Mesodermal cell (in vitro differentiated cells): ENCODE measurements at regions not wholly inside any gene's neighbourhood (a gene's known extent, or its start where the extent isn't known, plus 50 kb on each side); places are given as distances from the start of the nearest gene placed in this dataset.

Source experiments
- H3K27ac ChIP-seq: 2 replicates; pipeline ENCODE4 v1.7.0; 2013; ENCODE audit warnings: mild to moderate bottlenecking, low read depth, low read length, moderate library complexity; ENCODE audit not compliant: severe bottlenecking
- H3K36me3 ChIP-seq: 2 replicates; pipeline ENCODE4 v1.7.1; 2013; ENCODE audit warnings: mild to moderate bottlenecking, low read length, moderate library complexity; ENCODE audit not compliant: control insufficient read depth, insufficient read depth
- H3K4me1 ChIP-seq: one replicate; pipeline ENCODE4 v1.7.1; 2013; ENCODE audit warnings: mild to moderate bottlenecking, low read length; ENCODE audit not compliant: insufficient read depth, control insufficient read depth, poor library complexity, severe bottlenecking
- H3K4me3 ChIP-seq: 2 replicates; pipeline ENCODE4 v1.7.0; 2013; ENCODE audit warnings: low read length, control low read depth, mild to moderate bottlenecking; ENCODE audit not compliant: insufficient read depth, poor library complexity, severe bottlenecking; ENCODE audit errors: extremely low read depth
- H3K9me3 ChIP-seq: 2 replicates; pipeline ENCODE4 v1.7.1; 2013; ENCODE audit warnings: mild to moderate bottlenecking, low read length, moderate library complexity; ENCODE audit not compliant: control insufficient read depth
- WGBS, 2 experiments: methylation state at CpG; one replicate each; pipeline ENCODE4 v1.1.5; 2013; ENCODE audit warnings: missing lambda C conversion rate in 2 of 2; ENCODE audit not compliant: insufficient coverage in 2 of 2; 5-methylcytosine and 5-hydroxymethylcytosine counted together

DNA sequence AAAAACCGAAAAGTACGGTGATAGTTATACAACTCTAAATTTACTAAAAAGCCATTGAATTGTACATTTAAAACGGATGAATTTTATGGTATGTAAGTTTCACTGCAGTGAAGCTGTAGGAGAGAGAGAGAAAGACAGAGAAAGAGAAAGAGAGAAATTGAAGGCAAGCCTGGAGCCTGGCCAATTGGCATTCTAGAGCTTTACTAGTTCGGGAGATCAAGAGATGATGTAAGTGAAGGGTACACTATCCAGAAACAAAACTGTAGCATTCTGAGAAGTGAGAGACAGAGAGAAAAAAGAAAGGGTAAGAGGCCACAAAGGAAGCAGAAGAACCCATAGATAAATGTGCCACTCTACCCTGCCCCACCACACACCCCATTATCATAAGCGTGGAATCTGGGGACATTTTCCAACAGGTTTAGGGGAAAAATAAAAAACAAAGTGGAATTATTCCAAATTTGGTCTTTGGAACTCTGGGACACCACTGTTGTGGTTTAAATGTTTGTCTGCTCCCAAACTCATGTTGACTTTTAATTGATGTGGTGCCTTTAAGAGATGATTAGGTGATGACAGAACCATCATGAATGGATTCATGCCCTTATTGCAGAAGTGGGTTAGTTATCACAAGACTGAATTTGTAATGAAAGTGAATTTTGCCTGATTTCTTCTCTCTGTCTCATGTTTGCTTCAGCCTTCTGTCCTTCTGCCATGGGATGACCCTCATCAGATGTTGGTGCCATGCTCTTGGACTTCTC lies 123.0 kb upstream of the PLS3 start:
- WGBS, 2 experiments = 83% methylated on average over 2 of the region's 5 CpGs; no CpG with 5 or more reads in 1 of the 2 experiments
- Histone ChIP-seq H3K4me1 (no peaks in the 10 kb centered on the region), H3K9me3 (no peaks in the 10 kb centered on the region), H3K27ac (no peak overlapping the region), H3K36me3 (no peaks in the 10 kb centered on the region), H3K4me3 (no peak overlapping the region)

DNA sequence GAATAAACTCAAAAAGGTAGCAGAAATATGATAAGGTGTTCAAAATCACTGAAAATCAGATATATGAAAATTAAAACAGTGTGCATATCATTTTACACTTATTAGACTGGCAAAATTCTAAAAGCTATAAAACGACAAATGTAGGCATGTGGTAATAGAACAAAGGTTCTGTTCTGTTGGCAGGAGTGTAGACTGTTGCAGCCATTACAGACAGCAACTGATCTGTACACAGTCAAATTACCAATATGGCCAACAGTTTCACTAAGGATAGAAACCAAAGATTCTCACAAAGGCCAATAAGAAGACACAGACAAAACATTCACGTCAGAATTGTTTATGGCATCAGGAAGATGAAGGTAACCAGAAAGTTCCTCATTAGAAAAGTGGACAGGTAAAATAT lies 112.8 kb upstream of the PLS3 start:
- WGBS, 2 experiments = no CpG with 5 or more reads among the region's 2 CpGs
- Histone ChIP-seq H3K27ac (no peak overlapping the region), H3K4me1 (no peaks in the 10 kb centered on the region), H3K36me3 (no peaks in the 10 kb centered on the region), H3K9me3 (no peaks in the 10 kb centered on the region), H3K4me3 (no peak overlapping the region)

DNA sequence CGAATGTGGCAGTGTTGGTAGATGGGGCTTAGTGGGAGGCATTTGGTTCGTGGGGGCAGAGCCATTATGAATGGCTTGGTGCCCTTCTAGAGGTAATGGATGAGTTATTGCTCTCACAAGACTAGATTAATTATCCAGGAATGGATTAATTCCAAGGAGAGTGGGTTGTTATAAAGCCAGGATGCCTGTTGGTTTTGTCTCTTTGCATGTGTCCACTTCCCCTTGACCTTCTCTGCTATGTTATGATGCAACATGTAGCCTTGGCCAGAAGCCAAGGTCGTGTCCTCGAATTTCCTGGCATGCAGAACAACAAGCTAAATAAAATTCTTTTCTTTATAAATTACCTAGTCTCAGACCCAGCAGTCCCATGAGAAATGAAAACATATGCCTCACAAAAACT lies 111.2 kb upstream of the PLS3 start:
- H3K27ac ChIP-seq = no peak overlapping the region
- WGBS, 2 experiments = no CpG with 5 or more reads among the region's 4 CpGs
- H3K36me3 ChIP-seq = no peaks in the 10 kb centered on the region
- H3K4me3 ChIP-seq = no peak overlapping the region
- H3K9me3 ChIP-seq = no peaks in the 10 kb centered on the region
- H3K4me1 ChIP-seq = no peaks in the 10 kb centered on the region

DNA sequence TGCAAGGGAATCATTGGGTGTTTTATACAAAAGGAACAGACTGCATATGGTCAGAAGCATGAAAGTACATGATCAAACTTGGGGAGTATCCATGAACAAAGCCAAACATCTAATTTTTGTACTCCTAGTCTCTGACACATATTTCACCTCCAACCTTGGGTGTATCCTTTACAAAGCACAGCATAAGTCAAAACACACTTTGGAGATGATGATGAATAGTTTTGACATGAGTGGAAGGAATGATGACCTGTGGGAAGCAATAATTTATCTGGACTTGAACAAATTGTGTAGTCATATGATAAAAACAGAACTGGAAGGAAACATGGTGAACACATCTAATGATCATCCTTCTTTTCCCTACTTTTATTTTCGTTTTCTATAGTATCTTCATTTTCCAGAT lies 108.7 kb upstream of the PLS3 start:
- no peak overlapping the region for H3K27ac ChIP-seq
- no CpG with 5 or more reads among the region's 1 CpG for WGBS, 2 experiments
- no peaks in the 10 kb centered on the region for H3K36me3 ChIP-seq
- no peaks in the 10 kb centered on the region for H3K9me3 ChIP-seq
- H3K4me1 ChIP-seq = no peaks in the 10 kb centered on the region
- H3K4me3 ChIP-seq = no peak overlapping the region

DNA sequence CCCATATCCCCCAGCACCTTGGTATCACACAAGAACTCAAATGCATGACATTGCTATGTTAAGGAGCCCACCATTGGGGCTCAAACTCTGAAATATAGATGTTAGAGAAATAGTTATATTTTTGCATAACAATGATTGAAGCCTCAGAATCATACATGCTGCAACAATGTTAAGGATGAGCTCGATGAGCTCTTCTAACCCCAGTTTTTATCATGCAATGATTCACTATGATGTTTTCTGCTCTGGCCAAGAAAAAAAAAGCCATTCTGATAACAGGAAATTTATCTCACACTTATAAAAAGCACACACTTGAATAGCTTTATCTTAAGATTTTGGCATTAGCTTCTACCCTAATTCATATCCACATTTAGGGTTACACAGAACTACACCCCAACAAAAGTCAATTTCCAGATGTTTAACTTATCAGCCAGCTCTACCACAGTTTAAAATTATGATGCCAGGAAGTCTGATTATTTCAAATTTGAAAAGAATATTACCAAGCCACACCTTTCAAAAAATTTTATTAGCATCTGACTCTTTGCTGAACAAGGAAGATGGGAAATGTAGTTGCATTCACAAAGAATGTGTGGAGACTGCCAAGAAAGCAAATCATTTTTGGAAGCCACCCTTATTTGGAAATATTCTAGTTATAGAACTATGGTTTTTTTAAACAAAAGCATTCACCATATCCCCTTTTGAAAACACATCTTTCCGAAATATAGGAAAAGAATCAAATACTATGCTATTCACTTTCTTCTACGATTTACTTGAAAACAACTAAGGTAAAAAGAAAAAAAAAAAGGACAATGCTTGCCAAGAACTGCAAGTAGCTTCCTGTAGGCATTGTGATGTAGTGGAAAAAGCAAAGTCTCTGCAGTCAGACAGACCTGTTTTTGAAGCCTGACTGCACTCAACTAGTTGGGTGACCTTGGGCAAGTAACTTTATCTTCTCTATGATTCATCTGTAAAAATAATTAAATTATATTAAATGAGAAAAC lies 100.8 kb upstream of the PLS3 start:
- no CpG with 5 or more reads among the region's 3 CpGs for WGBS, 2 experiments
- Histone ChIP-seq H3K4me1 (no peaks in the 10 kb centered on the region), H3K4me3 (no peak overlapping the region), H3K27ac (no peak overlapping the region), H3K9me3 (no peaks in the 10 kb centered on the region), H3K36me3 (no peaks in the 10 kb centered on the region)

DNA sequence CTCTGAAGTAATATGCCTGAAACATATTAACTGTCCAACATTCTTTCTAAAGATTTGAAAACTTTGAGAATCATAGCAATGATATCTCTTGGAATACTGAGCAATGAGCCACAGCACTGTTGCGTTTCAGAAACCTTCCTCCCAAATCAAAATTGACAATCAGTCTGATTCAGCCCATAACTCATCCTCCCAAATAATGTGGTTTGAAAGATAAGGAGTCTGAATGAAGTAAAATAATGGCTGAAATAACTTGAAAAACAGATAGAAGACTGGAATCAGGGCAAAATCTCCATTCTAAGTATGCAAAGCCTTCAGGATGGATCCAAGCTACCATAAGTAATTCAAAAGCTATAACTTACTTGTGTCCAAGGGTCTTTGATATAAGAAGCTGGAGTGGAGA lies 98.6 kb upstream of the PLS3 start:
- WGBS, 2 experiments = no CpG with 5 or more reads among the region's 1 CpG
- Histone ChIP-seq H3K36me3 (no peaks in the 10 kb centered on the region), H3K4me1 (no peaks in the 10 kb centered on the region), H3K9me3 (no peaks in the 10 kb centered on the region), H3K27ac (no peak overlapping the region), H3K4me3 (no peak overlapping the region)

DNA sequence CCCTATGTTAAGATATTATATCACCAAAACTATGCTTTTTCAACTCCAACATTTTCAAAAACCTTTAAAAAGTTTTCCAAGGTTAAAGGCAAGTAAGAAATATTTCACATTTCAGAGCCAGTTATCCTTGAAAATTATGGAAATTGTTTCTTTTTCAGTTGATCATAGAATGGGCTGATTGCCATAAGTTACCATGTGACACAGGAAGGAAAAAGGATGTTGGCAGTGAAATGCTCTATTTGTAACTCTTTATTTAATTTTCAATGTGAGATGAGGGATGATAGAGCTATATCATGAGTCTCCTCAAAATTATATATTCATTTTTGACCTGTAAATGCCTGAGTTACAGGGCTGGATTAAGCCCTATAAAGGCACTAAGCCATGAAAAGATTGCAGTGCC lies 93.0 kb upstream of the PLS3 start:
- H3K36me3 ChIP-seq = no peaks in the 10 kb centered on the region
- H3K9me3 ChIP-seq = no peaks in the 10 kb centered on the region
- H3K4me1 ChIP-seq = no peaks in the 10 kb centered on the region
- H3K27ac ChIP-seq = no peak overlapping the region
- H3K4me3 ChIP-seq = no peak overlapping the region

DNA sequence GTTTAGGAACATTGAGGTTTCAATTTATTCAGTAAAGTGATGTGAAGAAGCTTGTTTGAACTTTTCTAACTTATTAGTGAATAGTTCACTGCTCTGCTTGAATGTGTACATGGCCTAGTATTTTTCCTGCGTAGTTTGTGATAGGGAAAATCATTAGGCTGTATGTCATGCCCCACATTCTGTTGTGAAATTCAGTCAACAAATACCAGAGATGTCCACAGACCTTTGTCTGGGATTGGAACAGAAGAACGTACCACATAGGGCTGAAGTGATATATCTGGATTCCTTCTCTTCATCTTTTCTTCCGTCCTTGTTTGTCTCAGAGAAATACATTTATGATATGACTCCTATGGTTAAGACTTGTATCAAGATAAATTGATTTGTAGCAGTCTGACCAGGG lies 88.8 kb upstream of the PLS3 start:
- Histone ChIP-seq H3K36me3 (no peaks in the 10 kb centered on the region), H3K4me1 (no peaks in the 10 kb centered on the region), H3K4me3 (no peak overlapping the region), H3K9me3 (no peaks in the 10 kb centered on the region), H3K27ac (no peak overlapping the region)
- WGBS, 2 experiments = no CpG with 5 or more reads among the region's 3 CpGs

DNA sequence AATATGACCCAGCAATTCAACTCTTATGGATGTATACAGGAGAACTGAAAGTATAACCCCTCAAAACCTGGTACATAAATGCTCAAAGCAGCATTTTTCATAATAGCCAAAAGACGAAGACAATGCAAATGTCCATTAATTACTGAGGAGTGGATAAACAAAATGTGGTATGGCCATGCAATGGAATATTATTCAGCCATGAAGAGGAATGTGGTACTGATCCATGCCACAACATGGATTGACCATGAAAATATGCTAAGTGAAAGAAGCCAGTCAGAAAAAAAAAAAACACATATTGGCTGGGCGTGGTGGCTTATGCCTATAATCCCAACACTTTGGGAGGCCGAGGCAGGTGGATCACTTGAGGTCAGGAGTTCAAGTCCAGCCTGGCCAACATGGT lies 74.5 kb upstream of the PLS3 start:
- WGBS, 2 experiments = no CpG with 5 or more reads among the region's 3 CpGs
- no peak overlapping the region for H3K4me3 ChIP-seq
- no peaks in the 10 kb centered on the region for H3K4me1 ChIP-seq
- no peaks in the 10 kb centered on the region for H3K36me3 ChIP-seq
- no peaks in the 10 kb centered on the region for H3K9me3 ChIP-seq
- H3K27ac ChIP-seq = no peak overlapping the region

DNA sequence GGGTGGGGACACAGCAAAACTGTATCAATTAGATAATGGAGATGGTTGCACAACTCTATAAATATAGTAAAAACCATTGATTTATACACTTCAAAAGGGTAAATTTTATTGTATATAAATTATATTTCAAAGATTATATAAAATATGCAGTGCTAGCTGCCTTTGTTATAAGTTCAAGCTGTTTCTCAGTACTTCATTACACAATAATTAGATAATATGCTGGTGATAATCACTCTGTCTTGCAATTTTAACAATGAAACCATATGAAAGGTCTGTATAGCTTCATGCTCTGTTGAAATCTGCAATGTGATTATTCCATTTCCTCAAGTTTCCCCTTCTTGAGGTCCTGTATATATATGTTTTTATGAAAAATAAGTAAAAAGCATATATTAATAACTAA lies 73.4 kb upstream of the PLS3 start:
- Histone ChIP-seq H3K4me3 (no peak overlapping the region), H3K36me3 (no peaks in the 10 kb centered on the region), H3K9me3 (no peaks in the 10 kb centered on the region), H3K4me1 (no peaks in the 10 kb centered on the region), H3K27ac (no peak overlapping the region)

DNA sequence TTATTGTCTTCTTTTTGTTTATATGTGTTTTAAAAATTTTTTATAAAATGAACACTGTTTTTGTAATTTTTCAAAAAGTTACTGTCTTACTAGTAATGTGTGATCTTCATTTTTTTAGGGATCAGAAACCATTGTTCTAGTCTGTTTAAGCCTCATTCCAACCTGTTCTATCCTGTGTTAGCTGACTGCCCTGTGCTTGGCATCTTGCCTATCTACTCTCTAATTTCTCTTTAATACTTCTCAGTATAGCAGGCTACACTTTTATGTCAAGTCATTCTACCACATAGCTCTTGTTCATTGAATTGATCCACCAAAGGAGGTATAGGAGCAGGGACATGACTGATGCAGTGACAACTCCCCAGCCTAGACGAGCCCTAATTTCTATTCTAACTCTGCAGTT lies 70.2 kb upstream of the PLS3 start:
- Histone ChIP-seq H3K27ac (no peak overlapping the region), H3K4me1 (no peaks in the 10 kb centered on the region), H3K36me3 (no peaks in the 10 kb centered on the region), H3K9me3 (no peaks in the 10 kb centered on the region), H3K4me3 (no peak overlapping the region)
- WGBS, 2 experiments = no CpG with 5 or more reads among the region's 1 CpG
